ENCODE measurements at regions not wholly inside any gene's neighbourhood (a gene's known extent, or its start where the extent isn't known, plus 50 kb on each side); places are given as distances from the start of the nearest gene placed in this dataset.

- no peaks in the 10 kb centered on the region for H3K4me1 ChIP-seq (ENCODE audit: control insufficient read depth, insufficient read depth, low read length, poor library complexity, severe bottlenecking)
- no peaks in the 10 kb centered on the region for H3K36me3 ChIP-seq (ENCODE audit: control insufficient read depth, insufficient read depth, low read length)
- H3K27me3 ChIP-seq (replicated peaks; ENCODE audit: control insufficient read depth, insufficient read depth, low read length, poor library complexity, severe bottlenecking): no peaks in the 10 kb centered on the region
- DNase-seq: no peak
- no peak overlapping the region for H3K4me3 ChIP-seq (ENCODE audit: insufficient read depth, low read depth, low read length, poor library complexity, severe bottlenecking)
- H3K27ac ChIP-seq (ENCODE audit: insufficient read depth, low read length, poor library complexity, severe bottlenecking): no peak overlapping the region
- H3K9me3 ChIP-seq (ENCODE audit: control insufficient read depth, low read length): no peaks in the 10 kb centered on the region
Observed at GRCh38 chr16:72502594-72503005, 330.6 kb upstream of the PMFBP1 start.

GRCh38 chr16:72501739-72502593 is 330.0 kb upstream of the PMFBP1 start:
- Histone ChIP-seq H3K27ac (ENCODE audit: insufficient read depth, low read length, poor library complexity, severe bottlenecking) (no peak overlapping the region), H3K4me3 (ENCODE audit: insufficient read depth, low read depth, low read length, poor library complexity, severe bottlenecking) (no peak overlapping the region), H3K27me3 (replicated peaks; ENCODE audit: control insufficient read depth, insufficient read depth, low read length, poor library complexity, severe bottlenecking) (no peaks in the 10 kb centered on the region), H3K36me3 (ENCODE audit: control insufficient read depth, insufficient read depth, low read length) (no peaks in the 10 kb centered on the region), H3K9me3 (ENCODE audit: control insufficient read depth, low read length) (no peaks in the 10 kb centered on the region), H3K4me1 (ENCODE audit: control insufficient read depth, insufficient read depth, low read length, poor library complexity, severe bottlenecking) (no peaks in the 10 kb centered on the region)
- no peak for DNase-seq

- Histone ChIP-seq H3K4me1 (ENCODE audit: control insufficient read depth, insufficient read depth, low read length, poor library complexity, severe bottlenecking) (no peaks in the 10 kb centered on the region), H3K9me3 (ENCODE audit: control insufficient read depth, low read length) (no peaks in the 10 kb centered on the region), H3K36me3 (ENCODE audit: control insufficient read depth, insufficient read depth, low read length) (no peaks in the 10 kb centered on the region), H3K27me3 (replicated peaks; ENCODE audit: control insufficient read depth, insufficient read depth, low read length, poor library complexity, severe bottlenecking) (no peaks in the 10 kb centered on the region), H3K27ac (ENCODE audit: insufficient read depth, low read length, poor library complexity, severe bottlenecking) (no peak overlapping the region), H3K4me3 (ENCODE audit: insufficient read depth, low read depth, low read length, poor library complexity, severe bottlenecking) (no peak overlapping the region)
- no peak for DNase-seq
Observed at GRCh38 chr16:72500545-72500944, 328.6 kb upstream of the PMFBP1 start.

- no peaks in the 10 kb centered on the region for H3K36me3 ChIP-seq (ENCODE audit: control insufficient read depth, insufficient read depth, low read length)
- no peaks in the 10 kb centered on the region for H3K9me3 ChIP-seq (ENCODE audit: control insufficient read depth, low read length)
- H3K27ac ChIP-seq (ENCODE audit: insufficient read depth, low read length, poor library complexity, severe bottlenecking): no peak overlapping the region
- H3K27me3 ChIP-seq (replicated peaks; ENCODE audit: control insufficient read depth, insufficient read depth, low read length, poor library complexity, severe bottlenecking): no peaks in the 10 kb centered on the region
- no peak for DNase-seq
- H3K4me3 ChIP-seq (ENCODE audit: insufficient read depth, low read depth, low read length, poor library complexity, severe bottlenecking): no peak overlapping the region
- H3K4me1 ChIP-seq (ENCODE audit: control insufficient read depth, insufficient read depth, low read length, poor library complexity, severe bottlenecking): no peaks in the 10 kb centered on the region
Observed at GRCh38 chr16:72493716-72494415, 321.9 kb upstream of the PMFBP1 start.

- no peak for DNase-seq
- H3K4me3 ChIP-seq (ENCODE audit: insufficient read depth, low read depth, low read length, poor library complexity, severe bottlenecking): no peak overlapping the region
- H3K27ac ChIP-seq (ENCODE audit: insufficient read depth, low read length, poor library complexity, severe bottlenecking): no peak overlapping the region
- no peaks in the 10 kb centered on the region for H3K36me3 ChIP-seq (ENCODE audit: control insufficient read depth, insufficient read depth, low read length)
- H3K9me3 ChIP-seq (ENCODE audit: control insufficient read depth, low read length): no peaks in the 10 kb centered on the region
- no peaks in the 10 kb centered on the region for H3K4me1 ChIP-seq (ENCODE audit: control insufficient read depth, insufficient read depth, low read length, poor library complexity, severe bottlenecking)
- H3K27me3 ChIP-seq (replicated peaks; ENCODE audit: control insufficient read depth, insufficient read depth, low read length, poor library complexity, severe bottlenecking): no peaks in the 10 kb centered on the region
Observed at GRCh38 chr16:72487283-72487682, 315.3 kb upstream of the PMFBP1 start.

DNA sequence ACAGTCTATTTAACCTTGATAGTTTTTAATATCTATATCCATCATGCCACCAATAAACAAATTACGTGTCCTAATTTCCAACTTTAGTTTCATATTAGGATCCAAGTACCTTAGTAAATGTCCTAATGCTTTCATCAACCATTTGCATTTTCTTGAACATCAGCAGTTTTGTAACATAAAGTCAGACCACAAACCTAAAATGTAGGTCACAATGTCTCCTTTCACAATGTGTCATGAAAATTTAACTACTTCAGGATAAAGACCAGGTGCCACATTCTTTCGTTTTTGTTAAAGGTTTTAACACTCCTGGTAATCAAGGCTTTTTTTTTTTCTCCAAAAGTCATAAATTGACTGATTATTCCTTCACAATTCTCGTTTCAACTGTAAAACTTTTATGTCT is 310.7 kb upstream of the PMFBP1 start:
- Histone ChIP-seq H3K36me3 (ENCODE audit: control insufficient read depth, insufficient read depth, low read length) (no peaks in the 10 kb centered on the region), H3K9me3 (ENCODE audit: control insufficient read depth, low read length) (no peaks in the 10 kb centered on the region), H3K27me3 (replicated peaks; ENCODE audit: control insufficient read depth, insufficient read depth, low read length, poor library complexity, severe bottlenecking) (no peaks in the 10 kb centered on the region), H3K4me1 (ENCODE audit: control insufficient read depth, insufficient read depth, low read length, poor library complexity, severe bottlenecking) (peaks cover 6% of the 10 kb centered on the region), H3K27ac (ENCODE audit: insufficient read depth, low read length, poor library complexity, severe bottlenecking) (no peak overlapping the region), H3K4me3 (ENCODE audit: insufficient read depth, low read depth, low read length, poor library complexity, severe bottlenecking) (no peak overlapping the region)
- DNase-seq: no peak

GRCh38 chr16:72481419-72481818 is 309.5 kb upstream of the PMFBP1 start:
- no peak for DNase-seq
- no peaks in the 10 kb centered on the region for H3K27me3 ChIP-seq (replicated peaks; ENCODE audit: control insufficient read depth, insufficient read depth, low read length, poor library complexity, severe bottlenecking)

GRCh38 chr16:72480911-72481310 is 309.0 kb upstream of the PMFBP1 start:
- Histone ChIP-seq H3K4me3 (ENCODE audit: insufficient read depth, low read depth, low read length, poor library complexity, severe bottlenecking) (no peak overlapping the region), H3K27ac (ENCODE audit: insufficient read depth, low read length, poor library complexity, severe bottlenecking) (no peak overlapping the region), H3K9me3 (ENCODE audit: control insufficient read depth, low read length) (no peaks in the 10 kb centered on the region), H3K4me1 (ENCODE audit: control insufficient read depth, insufficient read depth, low read length, poor library complexity, severe bottlenecking) (peaks cover 6% of the 10 kb centered on the region), H3K36me3 (ENCODE audit: control insufficient read depth, insufficient read depth, low read length) (no peaks in the 10 kb centered on the region), H3K27me3 (replicated peaks; ENCODE audit: control insufficient read depth, insufficient read depth, low read length, poor library complexity, severe bottlenecking) (no peaks in the 10 kb centered on the region)
- no peak for DNase-seq

More at GRCh38 chr16:72481419-72481818, 309.5 kb upstream of the PMFBP1 start:
- Histone ChIP-seq H3K27ac (ENCODE audit: insufficient read depth, low read length, poor library complexity, severe bottlenecking) (no peak overlapping the region), H3K4me1 (ENCODE audit: control insufficient read depth, insufficient read depth, low read length, poor library complexity, severe bottlenecking) (peaks cover 6% of the 10 kb centered on the region), H3K4me3 (ENCODE audit: insufficient read depth, low read depth, low read length, poor library complexity, severe bottlenecking) (no peak overlapping the region), H3K9me3 (ENCODE audit: control insufficient read depth, low read length) (no peaks in the 10 kb centered on the region), H3K36me3 (ENCODE audit: control insufficient read depth, insufficient read depth, low read length) (no peaks in the 10 kb centered on the region)

DNA sequence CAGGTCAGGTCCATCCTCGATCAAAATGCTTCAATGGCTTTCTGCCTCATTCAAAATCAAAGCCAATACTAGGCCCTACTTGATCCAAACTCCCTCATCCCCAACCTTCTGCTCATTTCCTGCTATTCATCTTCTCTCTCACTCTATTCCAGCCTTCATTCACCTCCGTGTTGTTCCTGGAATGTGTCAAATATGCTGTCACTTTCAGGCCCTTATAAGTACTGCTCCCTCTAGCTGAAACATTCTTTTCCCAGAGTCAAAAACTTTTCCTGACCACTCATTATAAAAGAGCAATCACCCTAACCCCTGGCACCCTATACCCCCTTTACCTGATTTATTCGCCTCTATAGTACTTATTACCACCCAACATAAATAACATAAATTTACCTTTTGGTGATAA is 303.7 kb upstream of the PMFBP1 start:
- no peak overlapping the region for H3K27ac ChIP-seq (ENCODE audit: insufficient read depth, low read length, poor library complexity, severe bottlenecking)

GRCh38 chr16:72474501-72475123 is 302.7 kb upstream of the PMFBP1 start:
- Histone ChIP-seq H3K27me3 (replicated peaks; ENCODE audit: control insufficient read depth, insufficient read depth, low read length, poor library complexity, severe bottlenecking) (no peaks in the 10 kb centered on the region), H3K36me3 (ENCODE audit: control insufficient read depth, insufficient read depth, low read length) (no peaks in the 10 kb centered on the region), H3K27ac (ENCODE audit: insufficient read depth, low read length, poor library complexity, severe bottlenecking) (no peak overlapping the region), H3K9me3 (ENCODE audit: control insufficient read depth, low read length) (no peaks in the 10 kb centered on the region), H3K4me3 (ENCODE audit: insufficient read depth, low read depth, low read length, poor library complexity, severe bottlenecking) (no peak overlapping the region), H3K4me1 (ENCODE audit: control insufficient read depth, insufficient read depth, low read length, poor library complexity, severe bottlenecking) (no peaks in the 10 kb centered on the region)
- no peak for DNase-seq

More for the DNA sequence above, 303.7 kb upstream of the PMFBP1 start:
- Histone ChIP-seq H3K4me1 (ENCODE audit: control insufficient read depth, insufficient read depth, low read length, poor library complexity, severe bottlenecking) (no peaks in the 10 kb centered on the region), H3K27me3 (replicated peaks; ENCODE audit: control insufficient read depth, insufficient read depth, low read length, poor library complexity, severe bottlenecking) (no peaks in the 10 kb centered on the region), H3K36me3 (ENCODE audit: control insufficient read depth, insufficient read depth, low read length) (no peaks in the 10 kb centered on the region), H3K9me3 (ENCODE audit: control insufficient read depth, low read length) (no peaks in the 10 kb centered on the region), H3K4me3 (ENCODE audit: insufficient read depth, low read depth, low read length, poor library complexity, severe bottlenecking) (no peak overlapping the region)
- no peak for DNase-seq
